GM20000 (cell line): ENCODE measurements at regions not wholly inside any gene's neighbourhood (a gene's known extent, or its start where the extent isn't known, plus 50 kb on each side); places are given as distances from the start of the nearest gene placed in this dataset.
"Not testable (repeated sequence)": the region's sequence is repeated elsewhere in the genome, so short reads cannot be mapped to it uniquely, and the experiment has no call there.

ENCODE experiments used
- DNase-seq: peaks from one replicate; pipeline ENCODE4 v3.0.0; 2012; ENCODE audit warnings: low spot score
- CTCF ChIP-seq: IDR thresholded peaks from 2 replicates; pipeline ENCODE4 v1.5.1; 2012; ENCODE audit warnings: mild to moderate bottlenecking, control low read depth; ENCODE audit errors: extremely low read depth, missing control alignments

GRCh38 chr22:27108425-27109114 is 451.2 kb downstream of the MIAT start:
- no peak for DNase-seq
- TF ChIP-seq CTCF = no peak

GRCh38 chr22:27109406-27109805 is 452.0 kb downstream of the MIAT start:
- DNase-seq = not testable (repeated sequence)

- DNase-seq = no peak
- no peak for TF ChIP-seq CTCF
These were observed 453.5 kb downstream of the MIAT start for GRCh38 chr22:27110665-27111451.

- DNase-seq = no peak
- TF ChIP-seq CTCF = no peak
These were observed 454.6 kb downstream of the MIAT start for GRCh38 chr22:27111796-27112672.

- no peak for DNase-seq
- no peak for TF ChIP-seq CTCF
These were observed 455.8 kb downstream of the MIAT start for GRCh38 chr22:27113211-27113635.

GRCh38 chr22:27113641-27114040 is 456.3 kb downstream of the MIAT start:
- no peak for DNase-seq
- no peak for TF ChIP-seq CTCF

- no peak for TF ChIP-seq CTCF
- no peak for DNase-seq
These were observed 456.8 kb downstream of the MIAT start for GRCh38 chr22:27114186-27114585.
